ENCODE measurements at regions not wholly inside any gene's neighbourhood (a gene's known extent, or its start where the extent isn't known, plus 50 kb on each side); places are given as distances from the start of the nearest gene placed in this dataset.

GRCh38 chr11:93929407-93929806 lies 79.0 kb upstream of the VSTM5 start:
- no peak for TF ChIP-seq REST (IDR thresholded peaks at IDR 0.05; ENCODE audit: insufficient read depth in 1 of 2, low read depth in 2 of 2, low read length in 2 of 2)
- TF ChIP-seq TAF1 (IDR thresholded peaks at IDR 0.05; ENCODE audit: borderline replicate concordance, insufficient read depth, low read length) = no peak
- no peak for TF ChIP-seq FOXP2 (optimal IDR thresholded peaks at IDR 0.05; ENCODE audit: borderline replicate concordance, extremely low read depth, extremely low read length, insufficient read depth)
- TF ChIP-seq POLR2AphosphoS5 (IDR thresholded peaks at IDR 0.05; ENCODE audit: low read depth, low read length) = no peak
- no peak for TF ChIP-seq SIN3A (IDR thresholded peaks at IDR 0.05; ENCODE audit: borderline replicate concordance, insufficient read depth, low read length)

- TF ChIP-seq FOXP2 (optimal IDR thresholded peaks at IDR 0.05; ENCODE audit: borderline replicate concordance, extremely low read depth, extremely low read length, insufficient read depth) (no peak), POLR2AphosphoS5 (IDR thresholded peaks at IDR 0.05; ENCODE audit: low read depth, low read length) (no peak)
Observed at GRCh38 chr11:93933230-93933629, 82.8 kb upstream of the VSTM5 start.

GRCh38 chr11:93935826-93936225 lies 85.3 kb upstream of the HEPHL1 start:
- no peak for TF ChIP-seq REST (IDR thresholded peaks at IDR 0.05; ENCODE audit: insufficient read depth in 1 of 2, low read depth in 2 of 2, low read length in 2 of 2)
- no peak for TF ChIP-seq POLR2AphosphoS5 (IDR thresholded peaks at IDR 0.05; ENCODE audit: low read depth, low read length)
- TF ChIP-seq FOXP2 (optimal IDR thresholded peaks at IDR 0.05; ENCODE audit: borderline replicate concordance, extremely low read depth, extremely low read length, insufficient read depth) = no peak
- no peak for TF ChIP-seq SIN3A (IDR thresholded peaks at IDR 0.05; ENCODE audit: borderline replicate concordance, insufficient read depth, low read length)
- TF ChIP-seq TAF1 (IDR thresholded peaks at IDR 0.05; ENCODE audit: borderline replicate concordance, insufficient read depth, low read length) = no peak

- no peak for TF ChIP-seq TAF1 (IDR thresholded peaks at IDR 0.05; ENCODE audit: borderline replicate concordance, insufficient read depth, low read length)
- no peak for TF ChIP-seq FOXP2 (optimal IDR thresholded peaks at IDR 0.05; ENCODE audit: borderline replicate concordance, extremely low read depth, extremely low read length, insufficient read depth)
- TF ChIP-seq POLR2AphosphoS5 (IDR thresholded peaks at IDR 0.05; ENCODE audit: low read depth, low read length) = no peak
- TF ChIP-seq REST (IDR thresholded peaks at IDR 0.05; ENCODE audit: insufficient read depth in 1 of 2, low read depth in 2 of 2, low read length in 2 of 2) = no peak
- TF ChIP-seq SIN3A (IDR thresholded peaks at IDR 0.05; ENCODE audit: borderline replicate concordance, insufficient read depth, low read length) = no peak
Observed at GRCh38 chr11:93936460-93936859, 84.7 kb upstream of the HEPHL1 start.

GRCh38 chr11:93939084-93939760 lies 81.9 kb upstream of the HEPHL1 start:
- TF ChIP-seq FOXP2 (optimal IDR thresholded peaks at IDR 0.05; ENCODE audit: borderline replicate concordance, extremely low read depth, extremely low read length, insufficient read depth) (no peak), REST (IDR thresholded peaks at IDR 0.05; ENCODE audit: insufficient read depth in 1 of 2, low read depth in 2 of 2, low read length in 2 of 2) (no peak), SIN3A (IDR thresholded peaks at IDR 0.05; ENCODE audit: borderline replicate concordance, insufficient read depth, low read length) (no peak), TAF1 (IDR thresholded peaks at IDR 0.05; ENCODE audit: borderline replicate concordance, insufficient read depth, low read length) (no peak), POLR2AphosphoS5 (IDR thresholded peaks at IDR 0.05; ENCODE audit: low read depth, low read length) (no peak)
